ENCODE measurements at regions not wholly inside any gene's neighbourhood (a gene's known extent, or its start where the extent isn't known, plus 50 kb on each side); places are given as distances from the start of the nearest gene placed in this dataset.

DNA sequence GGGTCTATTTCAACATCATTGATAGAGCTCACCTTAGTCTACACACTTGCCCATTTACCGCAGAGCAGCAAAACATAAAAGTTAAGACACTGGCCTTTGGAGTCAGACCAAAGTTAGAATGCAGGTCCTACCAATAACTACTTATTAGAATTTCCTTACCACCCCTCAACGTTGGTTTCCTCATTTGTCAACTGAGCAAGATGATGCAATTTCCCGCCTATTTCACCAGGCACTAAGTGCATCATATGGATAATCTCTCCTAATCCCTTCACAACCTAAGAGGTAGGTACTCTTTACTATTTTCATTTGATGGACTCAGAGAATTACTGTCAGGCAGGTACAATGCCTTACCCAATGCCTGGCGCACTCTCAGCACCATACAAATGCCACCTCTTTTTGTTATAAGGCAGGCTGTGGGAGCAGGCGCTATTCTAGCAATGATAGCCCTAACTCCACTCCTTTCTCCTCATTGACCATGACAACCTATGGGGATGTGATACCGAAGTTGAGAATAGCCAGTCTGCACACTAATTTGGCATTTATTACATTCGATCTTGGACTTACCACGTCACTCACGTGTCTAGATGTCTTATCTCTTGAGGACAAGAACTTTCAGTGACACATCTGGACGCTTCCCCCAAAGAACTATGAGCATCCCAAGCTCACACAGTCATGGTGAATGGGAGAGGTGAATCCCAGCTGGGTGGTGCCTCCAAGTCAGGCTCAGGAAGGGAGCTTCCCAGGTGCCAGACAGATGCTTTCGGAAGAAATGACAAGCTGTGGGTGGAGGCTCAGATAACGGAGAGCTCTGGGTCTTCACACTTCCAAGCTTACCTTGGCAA lies 128.1 kb upstream of the STMND1 start:
- H3K27ac Mint-ChIP-seq: no peak overlapping the region

More for the DNA sequence above, 128.1 kb upstream of the STMND1 start:
- Histone ChIP-seq H3K4me2 (no peak overlapping the region), H3K27ac (ENCODE audit: low read depth) (no peak overlapping the region), H2AFZ (no peak overlapping the region), H3K79me2 (replicated peaks; ENCODE audit: insufficient read depth) (no peaks in the 10 kb centered on the region), H4K20me1 (replicated peaks; ENCODE audit: insufficient read depth) (no peaks in the 10 kb centered on the region; the same call in 1 of the 2 replicates), H3F3A (replicated peaks; ENCODE audit: low read depth) (no peaks in the 10 kb centered on the region), H3K27me3 (ENCODE audit: insufficient read depth) (no peaks in the 10 kb centered on the region), H3K9me2 (ENCODE audit: insufficient read depth) (no peaks in the 10 kb centered on the region), H3K36me3 (ENCODE audit: insufficient read depth) (no peaks in the 10 kb centered on the region), H3K4me1 (ENCODE audit: insufficient read depth) (no peaks in the 10 kb centered on the region), H3K4me3 (no peak overlapping the region)
- ATAC-seq (no peak), DNase-seq (ENCODE audit: low spot score) (no peak)
- TF ChIP-seq, protein P1, sequence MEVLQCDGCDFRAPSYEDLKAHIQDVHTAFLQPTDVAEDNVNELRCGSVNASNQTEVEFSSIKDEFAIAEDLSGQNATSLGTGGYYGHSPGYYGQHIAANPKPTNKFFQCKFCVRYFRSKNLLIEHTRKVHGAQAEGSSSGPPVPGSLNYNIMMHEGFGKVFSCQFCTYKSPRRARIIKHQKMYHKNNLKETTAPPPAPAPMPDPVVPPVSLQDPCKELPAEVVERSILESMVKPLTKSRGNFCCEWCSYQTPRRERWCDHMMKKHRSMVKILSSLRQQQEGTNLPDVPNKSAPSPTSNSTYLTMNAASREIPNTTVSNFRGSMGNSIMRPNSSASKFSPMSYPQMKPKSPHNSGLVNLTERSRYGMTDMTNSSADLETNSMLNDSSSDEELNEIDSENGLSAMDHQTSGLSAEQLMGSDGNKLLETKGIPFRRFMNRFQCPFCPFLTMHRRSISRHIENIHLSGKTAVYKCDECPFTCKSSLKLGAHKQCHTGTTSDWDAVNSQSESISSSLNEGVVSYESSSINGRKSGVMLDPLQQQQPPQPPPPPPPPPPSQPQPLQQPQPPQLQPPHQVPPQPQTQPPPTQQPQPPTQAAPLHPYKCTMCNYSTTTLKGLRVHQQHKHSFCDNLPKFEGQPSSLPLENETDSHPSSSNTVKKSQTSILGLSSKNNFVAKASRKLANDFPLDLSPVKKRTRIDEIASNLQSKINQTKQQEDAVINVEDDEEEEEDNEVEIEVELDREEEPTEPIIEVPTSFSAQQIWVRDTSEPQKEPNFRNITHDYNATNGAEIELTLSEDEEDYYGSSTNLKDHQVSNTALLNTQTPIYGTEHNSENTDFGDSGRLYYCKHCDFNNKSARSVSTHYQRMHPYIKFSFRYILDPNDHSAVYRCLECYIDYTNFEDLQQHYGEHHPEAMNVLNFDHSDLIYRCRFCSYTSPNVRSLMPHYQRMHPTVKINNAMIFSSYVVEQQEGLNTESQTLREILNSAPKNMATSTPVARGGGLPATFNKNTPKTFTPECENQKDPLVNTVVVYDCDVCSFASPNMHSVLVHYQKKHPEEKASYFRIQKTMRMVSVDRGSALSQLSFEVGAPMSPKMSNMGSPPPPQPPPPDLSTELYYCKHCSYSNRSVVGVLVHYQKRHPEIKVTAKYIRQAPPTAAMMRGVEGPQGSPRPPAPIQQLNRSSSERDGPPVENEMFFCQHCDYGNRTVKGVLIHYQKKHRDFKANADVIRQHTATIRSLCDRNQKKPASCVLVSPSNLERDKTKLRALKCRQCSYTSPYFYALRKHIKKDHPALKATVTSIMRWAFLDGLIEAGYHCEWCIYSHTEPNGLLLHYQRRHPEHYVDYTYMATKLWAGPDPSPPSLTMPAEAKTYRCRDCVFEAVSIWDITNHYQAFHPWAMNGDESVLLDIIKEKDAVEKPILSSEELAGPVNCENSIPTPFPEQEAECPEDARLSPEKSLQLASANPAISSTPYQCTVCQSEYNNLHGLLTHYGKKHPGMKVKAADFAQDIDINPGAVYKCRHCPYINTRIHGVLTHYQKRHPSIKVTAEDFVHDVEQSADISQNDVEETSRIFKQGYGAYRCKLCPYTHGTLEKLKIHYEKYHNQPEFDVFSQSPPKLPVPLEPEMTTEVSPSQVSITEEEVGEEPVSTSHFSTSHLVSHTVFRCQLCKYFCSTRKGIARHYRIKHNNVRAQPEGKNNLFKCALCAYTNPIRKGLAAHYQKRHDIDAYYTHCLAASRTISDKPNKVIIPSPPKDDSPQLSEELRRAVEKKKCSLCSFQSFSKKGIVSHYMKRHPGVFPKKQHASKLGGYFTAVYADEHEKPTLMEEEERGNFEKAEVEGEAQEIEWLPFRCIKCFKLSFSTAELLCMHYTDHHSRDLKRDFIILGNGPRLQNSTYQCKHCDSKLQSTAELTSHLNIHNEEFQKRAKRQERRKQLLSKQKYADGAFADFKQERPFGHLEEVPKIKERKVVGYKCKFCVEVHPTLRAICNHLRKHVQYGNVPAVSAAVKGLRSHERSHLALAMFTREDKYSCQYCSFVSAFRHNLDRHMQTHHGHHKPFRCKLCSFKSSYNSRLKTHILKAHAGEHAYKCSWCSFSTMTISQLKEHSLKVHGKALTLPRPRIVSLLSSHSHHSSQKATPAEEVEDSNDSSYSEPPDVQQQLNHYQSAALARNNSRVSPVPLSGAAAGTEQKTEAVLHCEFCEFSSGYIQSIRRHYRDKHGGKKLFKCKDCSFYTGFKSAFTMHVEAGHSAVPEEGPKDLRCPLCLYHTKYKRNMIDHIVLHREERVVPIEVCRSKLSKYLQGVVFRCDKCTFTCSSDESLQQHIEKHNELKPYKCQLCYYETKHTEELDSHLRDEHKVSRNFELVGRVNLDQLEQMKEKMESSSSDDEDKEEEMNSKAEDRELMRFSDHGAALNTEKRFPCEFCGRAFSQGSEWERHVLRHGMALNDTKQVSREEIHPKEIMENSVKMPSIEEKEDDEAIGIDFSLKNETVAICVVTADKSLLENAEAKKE (CRISPR knock-in tag; IDR thresholded peaks at IDR 0.05): no peak
- TF ChIP-seq JUNB (IDR thresholded peaks at IDR 0.05; ENCODE audit: unreplicated experiment) (no peak), ZNF331 (CRISPR knock-in tag; IDR thresholded peaks at IDR 0.05; ENCODE audit: low read depth) (no peak), EZH2 (IDR thresholded peaks at IDR 0.05; ENCODE audit: low read depth, unreplicated experiment) (no peak), CREB1 (CRISPR knock-in tag; IDR thresholded peaks at IDR 0.05; ENCODE audit: low read depth) (no peak), ZNF114 (CRISPR knock-in tag; IDR thresholded peaks at IDR 0.05) (no peak)
- TF ChIP-seq, protein P2, sequence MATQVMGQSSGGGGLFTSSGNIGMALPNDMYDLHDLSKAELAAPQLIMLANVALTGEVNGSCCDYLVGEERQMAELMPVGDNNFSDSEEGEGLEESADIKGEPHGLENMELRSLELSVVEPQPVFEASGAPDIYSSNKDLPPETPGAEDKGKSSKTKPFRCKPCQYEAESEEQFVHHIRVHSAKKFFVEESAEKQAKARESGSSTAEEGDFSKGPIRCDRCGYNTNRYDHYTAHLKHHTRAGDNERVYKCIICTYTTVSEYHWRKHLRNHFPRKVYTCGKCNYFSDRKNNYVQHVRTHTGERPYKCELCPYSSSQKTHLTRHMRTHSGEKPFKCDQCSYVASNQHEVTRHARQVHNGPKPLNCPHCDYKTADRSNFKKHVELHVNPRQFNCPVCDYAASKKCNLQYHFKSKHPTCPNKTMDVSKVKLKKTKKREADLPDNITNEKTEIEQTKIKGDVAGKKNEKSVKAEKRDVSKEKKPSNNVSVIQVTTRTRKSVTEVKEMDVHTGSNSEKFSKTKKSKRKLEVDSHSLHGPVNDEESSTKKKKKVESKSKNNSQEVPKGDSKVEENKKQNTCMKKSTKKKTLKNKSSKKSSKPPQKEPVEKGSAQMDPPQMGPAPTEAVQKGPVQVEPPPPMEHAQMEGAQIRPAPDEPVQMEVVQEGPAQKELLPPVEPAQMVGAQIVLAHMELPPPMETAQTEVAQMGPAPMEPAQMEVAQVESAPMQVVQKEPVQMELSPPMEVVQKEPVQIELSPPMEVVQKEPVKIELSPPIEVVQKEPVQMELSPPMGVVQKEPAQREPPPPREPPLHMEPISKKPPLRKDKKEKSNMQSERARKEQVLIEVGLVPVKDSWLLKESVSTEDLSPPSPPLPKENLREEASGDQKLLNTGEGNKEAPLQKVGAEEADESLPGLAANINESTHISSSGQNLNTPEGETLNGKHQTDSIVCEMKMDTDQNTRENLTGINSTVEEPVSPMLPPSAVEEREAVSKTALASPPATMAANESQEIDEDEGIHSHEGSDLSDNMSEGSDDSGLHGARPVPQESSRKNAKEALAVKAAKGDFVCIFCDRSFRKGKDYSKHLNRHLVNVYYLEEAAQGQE (IDR thresholded peaks at IDR 0.05; ENCODE audit: unreplicated experiment): no peak
- TF ChIP-seq, protein P3, sequence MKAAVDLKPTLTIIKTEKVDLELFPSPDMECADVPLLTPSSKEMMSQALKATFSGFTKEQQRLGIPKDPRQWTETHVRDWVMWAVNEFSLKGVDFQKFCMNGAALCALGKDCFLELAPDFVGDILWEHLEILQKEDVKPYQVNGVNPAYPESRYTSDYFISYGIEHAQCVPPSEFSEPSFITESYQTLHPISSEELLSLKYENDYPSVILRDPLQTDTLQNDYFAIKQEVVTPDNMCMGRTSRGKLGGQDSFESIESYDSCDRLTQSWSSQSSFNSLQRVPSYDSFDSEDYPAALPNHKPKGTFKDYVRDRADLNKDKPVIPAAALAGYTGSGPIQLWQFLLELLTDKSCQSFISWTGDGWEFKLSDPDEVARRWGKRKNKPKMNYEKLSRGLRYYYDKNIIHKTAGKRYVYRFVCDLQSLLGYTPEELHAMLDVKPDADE (IDR thresholded peaks at IDR 0.05): no peak
- TF ChIP-seq, protein P4, sequence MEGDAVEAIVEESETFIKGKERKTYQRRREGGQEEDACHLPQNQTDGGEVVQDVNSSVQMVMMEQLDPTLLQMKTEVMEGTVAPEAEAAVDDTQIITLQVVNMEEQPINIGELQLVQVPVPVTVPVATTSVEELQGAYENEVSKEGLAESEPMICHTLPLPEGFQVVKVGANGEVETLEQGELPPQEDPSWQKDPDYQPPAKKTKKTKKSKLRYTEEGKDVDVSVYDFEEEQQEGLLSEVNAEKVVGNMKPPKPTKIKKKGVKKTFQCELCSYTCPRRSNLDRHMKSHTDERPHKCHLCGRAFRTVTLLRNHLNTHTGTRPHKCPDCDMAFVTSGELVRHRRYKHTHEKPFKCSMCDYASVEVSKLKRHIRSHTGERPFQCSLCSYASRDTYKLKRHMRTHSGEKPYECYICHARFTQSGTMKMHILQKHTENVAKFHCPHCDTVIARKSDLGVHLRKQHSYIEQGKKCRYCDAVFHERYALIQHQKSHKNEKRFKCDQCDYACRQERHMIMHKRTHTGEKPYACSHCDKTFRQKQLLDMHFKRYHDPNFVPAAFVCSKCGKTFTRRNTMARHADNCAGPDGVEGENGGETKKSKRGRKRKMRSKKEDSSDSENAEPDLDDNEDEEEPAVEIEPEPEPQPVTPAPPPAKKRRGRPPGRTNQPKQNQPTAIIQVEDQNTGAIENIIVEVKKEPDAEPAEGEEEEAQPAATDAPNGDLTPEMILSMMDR (conservative IDR thresholded peaks at IDR 0.05; ENCODE audit: low read depth in 2 of 2): no peak
- Mint-ChIP-seq H3K4me3 (no peak overlapping the region), H3K36me3 (ENCODE audit: low read depth) (no peaks in the 10 kb centered on the region), H3K4me1 (no peaks in the 10 kb centered on the region; the same call in 2 of the 3 replicates), H3K27me3 (ENCODE audit: insufficient read depth, low read depth, poor library complexity) (no peaks in the 10 kb centered on the region), H3K9me3 (no peaks in the 10 kb centered on the region)

Measured in GM23338 (cell line).